RWPE2 (cell line): ENCODE measurements at regions not wholly inside any gene's neighbourhood (a gene's known extent, or its start where the extent isn't known, plus 50 kb on each side); places are given as distances from the start of the nearest gene placed in this dataset.
"Not testable (repeated sequence)": the region's sequence is repeated elsewhere in the genome, so short reads cannot be mapped to it uniquely, and the experiment has no call there.

Source experiments
- ATAC-seq: fragments of 200-7000 bp; cut with Tn5 transposase; 3 replicates; pipeline ENCODE4 v1.9.1; 2021; ENCODE audit warnings: low read depth
- DNase-seq: peaks from one replicate; pipeline ENCODE4 v3.0.0-alpha.2; 2020; ENCODE audit warnings: low spot score
- H3K27ac ChIP-seq: fragments of 450-650 bp; 2 replicates; pipeline ENCODE4 v1.5.1; 2017; ENCODE audit warnings: mild to moderate bottlenecking; ENCODE audit not compliant: poor library complexity, severe bottlenecking
- H3K27me3 ChIP-seq: fragments of 250-450 bp; sonication (Bioruptor Pico); 2 replicates; pipeline ENCODE4 v1.5.1; 2021; ENCODE audit warnings: mild to moderate bottlenecking, moderate library complexity; ENCODE audit not compliant: insufficient read depth, poor library complexity, severe bottlenecking
- H3K36me3 ChIP-seq: fragments of 250-450 bp; sonication (Bioruptor Pico); 2 replicates; pipeline ENCODE4 v1.5.1; 2020; ENCODE audit warnings: low read depth, mild to moderate bottlenecking, moderate library complexity
- H3K4me1 ChIP-seq: fragments of 250-450 bp; sonication (Bioruptor Pico); 2 replicates; pipeline ENCODE4 v1.5.1; 2021; ENCODE audit warnings: mild to moderate bottlenecking, moderate library complexity; ENCODE audit not compliant: insufficient read depth, poor library complexity, severe bottlenecking
- H3K4me3 ChIP-seq: fragments of 250-450 bp; sonication (Bioruptor Pico); 2 replicates; pipeline ENCODE4 v1.5.1; 2021; ENCODE audit warnings: mild to moderate bottlenecking, moderate library complexity; ENCODE audit not compliant: severe bottlenecking
- H3K9me3 ChIP-seq: fragments of 250-450 bp; sonication (Bioruptor Pico); 2 replicates; pipeline ENCODE4 v1.5.1; 2021; ENCODE audit warnings: mild to moderate bottlenecking, moderate library complexity; ENCODE audit not compliant: severe bottlenecking
- CTCF ChIP-seq: fragments of 450-650 bp; IDR thresholded peaks from one replicate; pipeline ENCODE4 v1.5.1; 2017; ENCODE audit warnings: mild to moderate bottlenecking, moderate library complexity; ENCODE audit not compliant: poor library complexity, severe bottlenecking

- Histone ChIP-seq H3K27ac (no peak overlapping the region), H3K36me3 (no peaks in the 10 kb centered on the region), H3K4me1 (no peaks in the 10 kb centered on the region), H3K4me3 (no peak overlapping the region), H3K9me3 (no peaks in the 10 kb centered on the region), H3K27me3 (no peaks in the 10 kb centered on the region)
- ATAC-seq, result no peak
- TF ChIP-seq CTCF, result no peak
- DNase-seq, result no peak
These were observed 498.3 kb downstream of the TMEM135 start for GRCh38 chr11:87536016-87536415.

DNA sequence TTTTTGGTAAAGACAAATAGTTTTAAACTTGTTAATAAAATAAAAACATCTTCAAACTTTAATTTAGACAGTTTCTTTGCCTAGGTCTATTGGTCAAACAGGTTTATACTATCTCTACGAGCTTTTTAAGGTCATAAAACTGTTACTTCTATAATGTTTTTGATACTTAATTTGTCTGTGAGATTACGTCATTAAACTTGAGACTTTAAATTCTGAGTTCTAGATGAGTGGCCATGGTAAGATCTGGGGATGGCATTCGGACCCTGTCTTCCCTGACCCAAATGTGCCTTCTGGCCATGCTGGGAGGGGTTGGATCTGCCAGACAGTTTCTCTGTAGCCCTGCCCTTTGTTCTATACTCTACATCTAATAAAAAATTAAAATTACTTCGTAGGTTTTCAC is 497.8 kb downstream of the TMEM135 start:
- no peaks in the 10 kb centered on the region for H3K36me3 ChIP-seq
- no peaks in the 10 kb centered on the region for H3K9me3 ChIP-seq
- no peak overlapping the region for H3K4me3 ChIP-seq
- no peak overlapping the region for H3K27ac ChIP-seq
- DNase-seq, result no peak
- no peaks in the 10 kb centered on the region for H3K4me1 ChIP-seq
- TF ChIP-seq CTCF, result no peak
- no peaks in the 10 kb centered on the region for H3K27me3 ChIP-seq
- no peak for ATAC-seq

DNA sequence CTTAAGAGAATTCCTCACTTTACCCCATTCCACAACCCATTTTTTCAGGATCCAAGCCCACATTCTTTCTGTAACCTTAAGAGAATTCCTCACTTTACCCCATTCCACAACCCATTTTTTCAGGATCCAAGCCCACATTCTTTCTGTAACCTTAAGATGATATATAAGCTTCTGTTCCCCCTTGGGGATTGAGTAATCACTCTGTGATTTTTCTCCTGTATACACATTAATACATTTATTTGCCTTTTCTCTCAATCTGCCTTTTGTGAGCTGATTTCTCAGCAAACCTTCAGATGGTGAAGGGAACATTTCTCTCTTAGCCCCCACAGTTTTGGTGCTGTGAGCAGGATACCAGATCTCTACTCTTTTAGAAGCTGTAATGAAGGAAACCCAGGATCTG is 494.1 kb downstream of the TMEM135 start:
- not testable (repeated sequence) for H3K27ac ChIP-seq, H3K27me3 ChIP-seq, DNase-seq, H3K4me1 ChIP-seq, H3K36me3 ChIP-seq, H3K9me3 ChIP-seq, H3K4me3 ChIP-seq, ATAC-seq

DNA sequence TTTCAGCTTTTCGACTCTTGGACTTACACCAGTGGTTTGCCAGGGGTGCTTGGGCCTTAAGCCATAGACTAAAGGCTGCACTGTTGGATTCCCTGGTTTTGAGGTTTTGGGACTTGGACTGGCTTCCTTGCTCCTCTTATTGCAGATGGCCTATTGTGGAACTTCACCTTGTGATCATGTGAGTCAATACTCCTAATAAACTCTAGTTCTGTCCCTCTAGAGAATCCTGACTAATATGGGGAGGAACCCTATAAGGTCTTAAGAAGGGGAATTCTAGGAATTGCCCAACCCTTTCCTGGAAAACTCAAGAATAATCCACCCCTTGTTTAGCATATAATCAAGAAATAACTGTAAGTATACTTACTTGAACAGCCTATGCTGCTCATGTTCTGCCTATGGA is 491.8 kb downstream of the TMEM135 start:
- TF ChIP-seq CTCF, result no peak
- Histone ChIP-seq H3K27ac (no peak overlapping the region), H3K4me1 (no peaks in the 10 kb centered on the region), H3K27me3 (no peaks in the 10 kb centered on the region), H3K9me3 (no peaks in the 10 kb centered on the region), H3K36me3 (no peaks in the 10 kb centered on the region), H3K4me3 (no peak overlapping the region)
- DNase-seq, result no peak
- ATAC-seq, result no peak

DNA sequence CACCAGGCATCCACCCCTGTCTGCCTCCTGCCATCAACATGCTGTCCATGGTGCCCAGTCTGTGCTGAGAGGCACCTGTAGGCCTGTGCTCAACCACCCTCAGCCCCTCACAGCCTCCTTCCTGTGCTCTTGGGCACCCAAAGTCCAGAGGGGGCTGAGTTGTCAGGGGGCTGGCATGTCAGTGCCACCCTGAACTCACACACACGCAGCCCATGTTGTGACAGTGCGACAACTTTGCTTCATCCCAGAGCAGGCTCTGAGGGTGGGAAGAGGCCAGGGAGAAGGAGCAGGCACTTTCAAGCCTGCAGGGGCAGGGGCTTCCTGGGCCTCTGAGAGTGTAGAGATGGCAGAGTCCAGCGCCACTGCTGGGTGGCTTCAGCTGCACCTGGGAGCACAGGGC is 491.0 kb downstream of the TMEM135 start:
- ATAC-seq (no peak), DNase-seq (no peak)
- H3K4me1 ChIP-seq, result no peaks in the 10 kb centered on the region
- H3K27ac ChIP-seq, result no peak overlapping the region
- H3K9me3 ChIP-seq, result no peaks in the 10 kb centered on the region
- TF ChIP-seq CTCF, result no peak
- H3K27me3 ChIP-seq, result no peaks in the 10 kb centered on the region
- no peak overlapping the region for H3K4me3 ChIP-seq
- no peaks in the 10 kb centered on the region for H3K36me3 ChIP-seq

- no peaks in the 10 kb centered on the region for H3K9me3 ChIP-seq
These were observed 485.5 kb downstream of the TMEM135 start for GRCh38 chr11:87523276-87523675.

More at GRCh38 chr11:87523276-87523675, 485.5 kb downstream of the TMEM135 start:
- TF ChIP-seq CTCF, result no peak
- no peaks in the 10 kb centered on the region for H3K36me3 ChIP-seq
- H3K4me1 ChIP-seq, result no peaks in the 10 kb centered on the region
- ATAC-seq, result no peak
- H3K27ac ChIP-seq, result no peak overlapping the region
- no peak for DNase-seq
- no peaks in the 10 kb centered on the region for H3K27me3 ChIP-seq
- H3K4me3 ChIP-seq, result no peak overlapping the region
